ENCODE measurements at regions not wholly inside any gene's neighbourhood (a gene's known extent, or its start where the extent isn't known, plus 50 kb on each side); places are given as distances from the start of the nearest gene placed in this dataset.

DNA sequence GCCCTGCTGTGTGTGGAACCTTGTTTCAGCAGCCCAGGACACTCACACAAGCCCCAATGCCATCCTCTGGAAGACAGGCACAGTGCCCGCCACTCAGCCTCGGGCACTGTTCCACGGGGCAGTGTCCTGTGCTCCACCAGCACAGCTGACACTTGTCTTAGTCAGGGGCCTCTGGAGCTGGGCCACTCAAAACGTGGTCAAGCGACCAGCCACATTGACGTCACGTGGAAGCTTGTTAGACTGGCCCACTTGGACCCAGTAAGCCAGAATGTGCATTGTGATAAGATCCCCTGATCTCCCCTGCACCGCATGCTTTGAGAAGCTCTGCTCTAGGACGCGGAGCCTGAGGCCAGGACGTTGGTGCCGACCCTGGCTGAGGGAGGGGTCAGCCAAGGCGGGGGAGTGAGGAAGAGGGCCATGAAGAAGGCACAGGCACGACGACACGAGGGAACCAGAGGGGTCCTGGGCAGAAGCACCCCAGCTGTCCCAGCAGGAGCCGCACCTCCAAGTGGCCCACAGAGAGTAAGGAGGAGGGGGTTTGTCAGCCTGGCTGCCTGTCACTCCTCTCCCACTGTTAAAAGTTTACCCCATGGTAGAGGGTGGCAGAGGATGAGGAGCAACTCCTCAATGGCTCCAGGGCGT lies 64.6 kb downstream of the LINC01488 start:
- no peak for DNase-seq (ENCODE audit: missing footprints)
- intact Hi-C loops (cut with DNase I) = no loop called here
- ATAC-seq = no peak

DNA sequence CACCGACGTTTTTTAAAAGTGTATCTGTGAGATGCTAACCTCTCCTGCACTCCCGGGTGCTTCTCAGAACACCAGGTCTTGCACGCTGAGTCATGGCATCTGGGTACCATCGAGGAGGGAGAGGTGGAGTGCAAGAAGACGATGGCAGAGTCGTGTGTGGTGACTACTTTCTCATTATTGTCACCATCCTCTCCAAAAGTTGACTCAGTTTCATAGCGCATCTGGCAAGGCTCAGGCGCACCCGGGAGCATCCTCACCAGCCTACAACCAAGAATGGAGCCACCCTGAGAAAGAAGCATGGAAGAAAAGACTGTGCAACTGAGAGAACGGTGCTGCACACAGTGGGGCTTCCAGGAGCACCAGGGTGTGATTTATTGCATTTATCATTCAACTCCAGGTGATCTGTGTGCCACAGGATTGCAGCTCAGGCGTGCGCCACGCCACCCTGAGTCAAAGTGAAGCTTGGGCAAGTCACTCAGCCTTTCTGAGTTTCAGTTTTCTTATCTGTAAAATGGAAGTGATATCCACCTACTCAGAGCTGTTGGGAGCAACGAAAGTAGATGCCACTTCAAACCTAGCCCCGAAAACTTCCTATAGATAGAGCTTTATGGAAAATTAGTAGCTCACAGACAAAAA lies 65.4 kb downstream of the LINC01488 start:
- DNase-seq (ENCODE audit: missing footprints) (no peak), ATAC-seq (no peak)
- intact Hi-C loops (cut with DNase I) = no loop called here

- no peak for ATAC-seq
- no peak for DNase-seq (ENCODE audit: missing footprints)
- intact Hi-C loops (cut with DNase I) = no loop called here
These were observed 69.4 kb downstream of the LINC01488 start for GRCh38 chr11:69550846-69551245.

GRCh38 chr11:69551963-69552362 lies 70.5 kb downstream of the LINC01488 start:
- intact Hi-C loops (cut with DNase I) = no loop called here
- ATAC-seq = no peak
- no peak for DNase-seq (ENCODE audit: missing footprints)

DNA sequence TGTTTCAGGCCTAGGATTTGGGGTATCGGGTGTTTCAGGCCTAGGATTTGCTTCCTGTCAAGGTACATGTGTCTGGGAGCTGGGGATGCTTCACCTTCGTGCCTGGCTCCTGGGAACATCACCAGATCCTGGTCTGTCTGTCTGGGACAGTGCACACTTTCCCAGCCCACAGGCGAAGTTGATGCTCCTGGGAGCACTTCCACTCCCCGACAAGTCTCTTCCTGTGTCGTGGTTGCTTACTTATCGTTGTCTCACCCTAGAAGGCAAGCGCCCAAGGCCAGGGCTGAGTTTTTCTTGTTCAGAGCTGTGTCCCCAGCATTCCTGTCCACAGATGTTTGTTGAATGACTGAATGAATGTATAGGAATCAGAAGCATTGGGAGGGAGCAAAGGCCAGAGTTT lies 71.5 kb downstream of the LINC01488 start:
- ATAC-seq (no peak), DNase-seq (ENCODE audit: missing footprints) (no peak)
- intact Hi-C loops (cut with DNase I) = no loop called here

DNA sequence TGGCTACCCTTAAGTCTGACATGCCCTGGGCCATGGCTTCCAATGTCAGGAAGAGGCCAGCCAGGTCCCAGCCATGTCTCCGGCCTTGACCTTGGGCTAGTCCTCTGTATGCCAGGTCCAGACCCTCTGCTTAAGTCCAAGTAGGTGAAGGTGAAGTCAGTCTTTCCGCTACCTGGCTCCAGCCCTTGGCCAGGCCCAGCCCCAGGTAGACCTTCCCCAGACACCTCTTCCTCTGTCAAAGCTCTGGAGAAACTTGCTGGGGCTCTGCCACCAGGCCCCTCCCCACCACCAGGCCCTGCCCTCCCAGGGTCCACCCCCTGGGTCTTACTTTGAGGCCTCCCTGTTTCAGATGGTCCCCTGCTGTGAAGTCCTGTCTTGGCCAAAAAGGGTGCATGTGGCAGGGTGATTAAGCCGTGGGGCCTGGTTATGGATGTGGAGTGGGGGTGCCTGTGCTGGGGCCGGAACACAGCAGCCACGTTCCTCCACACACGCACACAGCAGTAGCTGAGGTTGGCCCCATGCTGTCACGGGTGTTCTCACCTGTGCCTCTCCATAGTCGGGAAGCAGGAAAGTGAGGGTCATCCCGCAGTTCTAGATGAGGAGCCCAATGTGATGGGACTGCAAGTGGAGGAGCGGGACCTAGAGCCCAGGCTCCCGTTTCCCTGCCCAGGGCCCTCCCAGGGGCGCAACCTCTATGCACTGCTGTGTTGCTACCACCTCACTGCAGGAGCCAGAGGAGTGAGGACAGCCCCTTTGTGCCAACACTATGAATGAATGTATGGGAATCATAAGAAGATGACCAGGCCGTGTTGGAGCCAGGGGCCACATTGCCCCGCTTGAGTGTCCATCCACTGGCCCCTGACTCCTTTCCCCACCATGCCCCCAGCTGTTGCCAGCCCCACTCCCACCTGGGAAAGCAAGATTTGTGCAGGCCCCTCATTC lies 72.2 kb downstream of the LINC01488 start:
- intact Hi-C loops (cut with DNase I) = no loop called here
- ATAC-seq = no peak
- no peak for DNase-seq (ENCODE audit: missing footprints)

GRCh38 chr11:69554849-69555248 lies 73.4 kb downstream of the LINC01488 start:
- DNase-seq (ENCODE audit: missing footprints) = no peak
- intact Hi-C loops (cut with DNase I) = no loop called here
- ATAC-seq = no peak

- intact Hi-C loops (cut with DNase I) = no loop called here
- DNase-seq (ENCODE audit: missing footprints) (no peak), ATAC-seq (no peak)
These were observed 75.8 kb downstream of the LINC01488 start for GRCh38 chr11:69557266-69557665.

DNA sequence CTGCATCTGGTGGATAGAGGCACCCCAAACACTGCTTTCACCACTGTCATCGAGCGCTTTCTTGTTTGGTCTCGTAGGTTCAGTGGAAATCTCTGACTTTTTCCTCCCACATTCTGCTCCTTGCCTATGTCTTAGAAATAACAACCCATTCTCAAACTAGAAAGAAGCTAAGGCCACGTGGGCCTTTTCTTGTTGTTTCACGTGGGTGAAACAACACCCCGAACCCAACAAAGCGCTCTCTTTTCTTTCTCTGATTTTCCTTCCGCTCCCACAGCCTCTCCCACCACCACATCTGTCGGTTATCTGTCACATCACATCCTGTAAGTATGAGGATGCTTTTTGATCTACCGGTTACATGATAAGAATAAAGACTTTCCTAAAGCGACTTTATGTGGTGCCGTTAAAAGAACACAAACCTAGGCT lies 77.1 kb downstream of the LINC01488 start:
- DNase-seq (ENCODE audit: missing footprints) (no peak), ATAC-seq (no peak)
- intact Hi-C loops (cut with DNase I) = no loop called here

GRCh38 chr11:69559181-69559580 lies 77.7 kb downstream of the LINC01488 start:
- ATAC-seq = no peak
- no peak for DNase-seq (ENCODE audit: missing footprints)
- intact Hi-C loops (cut with DNase I) = no loop called here

- intact Hi-C loops (cut with DNase I) = no loop called here
- DNase-seq (ENCODE audit: missing footprints) (no peak), ATAC-seq (no peak)
These were observed 78.8 kb downstream of the LINC01488 start for GRCh38 chr11:69560141-69560790.

- intact Hi-C loops (cut with DNase I) = no loop called here
- no peak for DNase-seq (ENCODE audit: missing footprints)
- ATAC-seq = no peak
These were observed 78.7 kb upstream of the CCND1 start for GRCh38 chr11:69562302-69562701.

DNA sequence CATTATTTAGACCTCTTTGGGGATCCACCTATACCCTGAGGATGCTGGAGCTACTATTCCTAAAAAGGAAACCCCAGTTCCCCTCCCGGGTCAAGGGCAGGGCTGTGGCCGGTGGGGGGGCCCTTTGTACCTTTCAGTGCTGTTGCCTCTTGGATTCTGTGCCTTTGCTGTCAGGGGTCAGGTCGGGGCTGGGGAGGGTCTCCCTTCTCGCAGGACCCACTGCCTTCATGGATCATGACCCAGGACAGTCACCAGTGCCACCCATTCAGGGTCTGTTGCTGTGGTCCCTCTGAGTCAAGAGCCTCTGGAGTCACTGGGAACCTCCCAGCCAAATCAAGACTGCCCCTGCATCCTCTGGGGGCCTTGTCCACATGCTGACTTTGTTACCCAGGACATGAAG lies 78.1 kb upstream of the CCND1 start:
- no peak for DNase-seq (ENCODE audit: missing footprints)
- intact Hi-C loops (cut with DNase I) = no loop called here
- ATAC-seq = no peak

GRCh38 chr11:69563306-69563705 lies 77.7 kb upstream of the CCND1 start:
- no peak for ATAC-seq
- intact Hi-C loops (cut with DNase I) = no loop called here
- no peak for DNase-seq (ENCODE audit: missing footprints)

GRCh38 chr11:69563946-69564775 lies 76.8 kb upstream of the CCND1 start:
- intact Hi-C loops (cut with DNase I) = no loop called here
- DNase-seq (ENCODE audit: missing footprints) (no peak), ATAC-seq (no peak)

GRCh38 chr11:69566001-69566400 lies 75.0 kb upstream of the CCND1 start:
- DNase-seq (ENCODE audit: missing footprints) (no peak), ATAC-seq (no peak)
- intact Hi-C loops (cut with DNase I) = no loop called here

DNA sequence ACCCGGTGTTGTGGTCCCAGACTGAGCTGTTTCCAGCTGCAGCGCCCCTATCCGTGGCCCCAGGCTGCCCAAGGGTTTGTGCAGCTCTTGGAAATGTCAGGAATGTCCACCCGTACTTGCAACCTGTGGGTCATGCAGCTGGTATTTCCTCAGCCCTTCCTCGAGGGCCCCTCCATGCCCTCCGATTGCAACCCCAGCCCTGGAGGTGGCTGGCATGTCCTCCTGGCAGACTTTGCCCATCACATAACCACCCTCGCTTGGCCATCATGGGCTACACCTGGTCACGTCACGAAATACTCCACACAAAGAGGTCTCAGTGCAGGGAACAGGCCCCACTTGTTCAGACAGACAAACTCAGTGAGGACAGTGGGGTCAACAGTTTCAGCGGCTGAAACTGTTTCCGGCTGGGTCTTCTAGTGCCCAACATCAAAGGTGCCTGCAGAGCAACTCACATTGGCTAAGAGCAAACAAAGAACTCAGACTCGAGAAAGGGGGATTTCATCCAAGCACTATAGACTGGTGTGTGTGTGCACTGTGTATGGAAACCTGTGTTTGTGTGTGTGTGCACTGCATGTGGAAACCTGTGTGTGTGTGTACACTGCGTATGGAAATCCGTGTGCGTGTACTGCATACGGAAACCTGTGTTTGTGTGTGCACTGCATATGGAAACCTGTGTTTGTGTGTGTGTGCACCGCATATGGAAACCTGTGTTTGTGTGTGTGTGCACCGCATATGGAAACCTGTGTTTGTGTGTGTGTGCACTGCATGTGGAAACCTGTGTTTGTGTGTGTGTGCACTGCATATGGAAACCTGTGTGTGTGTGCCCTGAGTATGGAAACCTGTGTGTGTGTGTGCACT lies 72.8 kb upstream of the CCND1 start:
- intact Hi-C loops (cut with DNase I) = no loop called here
- DNase-seq (ENCODE audit: missing footprints) = no peak
- no peak for ATAC-seq

- ATAC-seq = no peak
- intact Hi-C loops (cut with DNase I) = no loop called here
These were observed 72.2 kb upstream of the CCND1 start for GRCh38 chr11:69568809-69569097.

More at GRCh38 chr11:69568809-69569097, 72.2 kb upstream of the CCND1 start:
- DNase-seq (ENCODE audit: missing footprints) = no peak
